Testis (tissue), 2 donors: ENCODE measurements at regions not wholly inside any gene's neighbourhood (a gene's known extent, or its start where the extent isn't known, plus 50 kb on each side); places are given as distances from the start of the nearest gene placed in this dataset.

Experiments used
- CTCF ChIP-seq, 3 experiments: fragments of 450-650 bp in 2 of 3; fragments of 200-600 bp in 1 of 3; sonication (generic) in 1 of 3; IDR thresholded peaks; one replicate each; pipeline ENCODE4 v1.5.1; 2016 to 2019; ENCODE audit warnings: antibody characterized with exemption in 3 of 3, mild to moderate bottlenecking in 2 of 3, moderate library complexity in 1 of 3
- POLR2A ChIP-seq: fragments of 450-650 bp; IDR thresholded peaks from one replicate; pipeline ENCODE4 v1.6.1; 2017; ENCODE audit warnings: antibody characterized with exemption, mild to moderate bottlenecking, moderate library complexity

GRCh38 chr6:26222571-26222970, 135.3 kb downstream of the HFE start:
- TF ChIP-seq POLR2A: no peak
- no peak for TF ChIP-seq CTCF (IDR thresholded peaks at IDR 0.05)
